ENCODE measurements at regions not wholly inside any gene's neighbourhood (a gene's known extent, or its start where the extent isn't known, plus 50 kb on each side); places are given as distances from the start of the nearest gene placed in this dataset.

- TF ChIP-seq ZFX (IDR thresholded peaks at IDR 0.05; ENCODE audit: borderline replicate concordance) (no peak), CTCF (IDR thresholded peaks at IDR 0.05) (no peak)
Measured at GRCh38 chr7:24406789-24407299, 122.9 kb downstream of the NPY start.

All from 22Rv1 (cell line).